ENCODE measurements at regions not wholly inside any gene's neighbourhood (a gene's known extent, or its start where the extent isn't known, plus 50 kb on each side); places are given as distances from the start of the nearest gene placed in this dataset.
A peak's percentile ranks its signal among the peaks of the same experiment; 100 is the strongest.

DNA sequence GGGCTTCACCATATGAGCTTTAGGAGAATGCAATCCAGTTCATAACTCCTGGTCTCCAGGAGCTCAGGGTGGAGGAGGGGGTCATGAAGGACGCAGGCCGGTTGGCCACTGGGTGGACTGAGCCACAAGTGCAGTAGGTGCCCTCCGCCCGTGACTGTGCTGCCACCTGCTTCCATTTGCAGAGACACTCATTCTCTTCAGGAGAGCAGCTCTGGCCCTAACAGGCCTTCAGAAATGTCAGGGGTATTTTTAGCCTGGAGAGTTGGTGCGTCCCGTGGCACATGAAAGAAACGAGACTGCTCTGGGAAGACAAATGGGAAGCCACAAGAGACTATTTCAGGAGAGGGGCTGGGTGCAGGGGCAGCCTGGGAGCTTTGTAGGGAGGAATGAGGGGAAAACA is 74.6 kb upstream of the MYL2 start:
- Histone ChIP-seq H3K9me3 (peaks cover 0 to 34% (median 18%) of the 10 kb centered on the region in 12 donors), H3K4me3 (no peak overlapping the region), H3K27me3 (peaks cover 0 to 2% (median 0%) of the 10 kb centered on the region in 9 donors), H3K27ac (peak overlapping the region in 9 of 12 donors; percentile 52 to 85 (median 77)), H3K4me1 (peaks cover 0 to 11% (median 0%) of the 10 kb centered on the region in 12 donors), H3K36me3 (no peaks in the 10 kb centered on the region)
- 39 to 56% (median 46%) methylated on average over 6 to 7 of the region's 7 CpGs for WGBS, 4 donors
- TF ChIP-seq, protein P1, sequence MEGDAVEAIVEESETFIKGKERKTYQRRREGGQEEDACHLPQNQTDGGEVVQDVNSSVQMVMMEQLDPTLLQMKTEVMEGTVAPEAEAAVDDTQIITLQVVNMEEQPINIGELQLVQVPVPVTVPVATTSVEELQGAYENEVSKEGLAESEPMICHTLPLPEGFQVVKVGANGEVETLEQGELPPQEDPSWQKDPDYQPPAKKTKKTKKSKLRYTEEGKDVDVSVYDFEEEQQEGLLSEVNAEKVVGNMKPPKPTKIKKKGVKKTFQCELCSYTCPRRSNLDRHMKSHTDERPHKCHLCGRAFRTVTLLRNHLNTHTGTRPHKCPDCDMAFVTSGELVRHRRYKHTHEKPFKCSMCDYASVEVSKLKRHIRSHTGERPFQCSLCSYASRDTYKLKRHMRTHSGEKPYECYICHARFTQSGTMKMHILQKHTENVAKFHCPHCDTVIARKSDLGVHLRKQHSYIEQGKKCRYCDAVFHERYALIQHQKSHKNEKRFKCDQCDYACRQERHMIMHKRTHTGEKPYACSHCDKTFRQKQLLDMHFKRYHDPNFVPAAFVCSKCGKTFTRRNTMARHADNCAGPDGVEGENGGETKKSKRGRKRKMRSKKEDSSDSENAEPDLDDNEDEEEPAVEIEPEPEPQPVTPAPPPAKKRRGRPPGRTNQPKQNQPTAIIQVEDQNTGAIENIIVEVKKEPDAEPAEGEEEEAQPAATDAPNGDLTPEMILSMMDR (IDR thresholded peaks at IDR 0.05) = peak in 4 of 12 donors; percentile 16 to 43 (median 31)
- TF ChIP-seq POLR2A (IDR thresholded peaks at IDR 0.05) = no peak
- peak; percentile 82 to 98 (median 96) for ATAC-seq
- DNase-seq = peak in 4 of 5 donors; percentile 44 to 75 (median 66)
- intact Hi-C loops (cut with DNase I) = loop anchor here in 2 of 10 donors (5.0 to 10.0 kb wide), 2 partner anchors 58 to 60 kb away; no protein-coding TSS in a partner anchor

DNA sequence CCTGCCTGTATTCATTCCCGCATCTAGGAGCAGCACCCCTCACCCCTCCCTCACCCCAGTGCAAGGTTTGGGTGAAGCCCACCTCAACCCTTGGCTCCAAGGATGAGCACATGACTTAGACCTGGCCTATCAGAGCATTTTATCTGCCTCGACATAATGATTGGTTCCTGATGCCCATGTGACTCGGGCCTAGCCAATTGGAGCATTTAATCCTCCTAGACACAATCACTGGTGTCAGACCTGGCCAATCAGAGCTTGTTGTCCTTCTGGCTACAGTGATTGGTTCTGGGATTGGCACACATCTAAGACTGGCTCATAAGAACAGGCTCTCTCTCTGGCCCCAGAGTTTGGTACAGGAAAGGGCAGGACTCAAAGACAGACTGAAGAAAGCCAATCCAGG is 73.1 kb upstream of the MYL2 start:
- intact Hi-C loops (cut with DNase I) = loop anchor here in 3 of 10 donors (5.0 to 10.0 kb wide), 2 partner anchors 56 to 59 kb away; no protein-coding TSS in a partner anchor
- peaks cover 0 to 2% (median 0%) of the 10 kb centered on the region in 9 donors for H3K27me3 ChIP-seq
- no peak overlapping the region for H3K27ac ChIP-seq
- no peaks in the 10 kb centered on the region for H3K36me3 ChIP-seq
- WGBS, 4 donors = 76 to 89% (median 84%) methylated on average over 2 to 3 of the region's 3 CpGs
- H3K9me3 ChIP-seq = peaks cover 0 to 18% (median 8%) of the 10 kb centered on the region in 12 donors
- H3K4me3 ChIP-seq = no peak overlapping the region
- DNase-seq = no peak
- TF ChIP-seq POLR2A (IDR thresholded peaks at IDR 0.05) = no peak
- TF ChIP-seq, protein P1 (IDR thresholded peaks at IDR 0.05) = no peak
- peaks cover 0 to 11% (median 0%) of the 10 kb centered on the region in 12 donors for H3K4me1 ChIP-seq
- ATAC-seq = no peak

DNA sequence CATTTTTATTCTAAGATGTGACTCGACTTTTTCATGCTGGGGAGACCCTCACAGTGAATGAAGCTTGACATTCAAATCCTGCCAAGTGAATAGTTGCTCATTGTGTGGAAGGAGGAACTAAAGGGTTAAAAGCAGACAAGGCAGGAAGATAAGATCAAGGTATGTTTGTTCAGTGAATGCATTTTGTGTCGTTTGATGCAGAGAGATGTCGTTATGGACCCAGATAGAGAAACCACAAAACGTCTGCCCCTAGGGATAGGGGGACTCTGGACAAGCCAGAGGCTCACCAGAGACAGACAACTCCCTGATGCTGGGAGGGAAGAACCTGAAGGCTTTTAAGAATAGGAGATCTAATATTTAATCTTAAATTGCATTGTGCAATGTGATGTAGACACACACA is 72.5 kb upstream of the MYL2 start:
- DNase-seq (no peak), ATAC-seq (no peak)
- Histone ChIP-seq H3K4me3 (no peak overlapping the region), H3K27me3 (peaks cover 0 to 2% (median 0%) of the 10 kb centered on the region in 9 donors), H3K9me3 (peaks cover 0 to 13% (median 2%) of the 10 kb centered on the region in 12 donors), H3K4me1 (peaks cover 0 to 11% (median 0%) of the 10 kb centered on the region in 12 donors), H3K27ac (no peak overlapping the region), H3K36me3 (no peaks in the 10 kb centered on the region)
- no peak for TF ChIP-seq POLR2A (IDR thresholded peaks at IDR 0.05)
- TF ChIP-seq, protein P1 (IDR thresholded peaks at IDR 0.05) = no peak
- WGBS, 4 donors = 34 to 39% (median 36%) methylated on average over 4 of the region's 4 CpGs
- intact Hi-C loops (cut with DNase I) = loop anchor here in 3 of 10 donors (5.0 to 10.0 kb wide), 2 partner anchors 56 to 58 kb away; no protein-coding TSS in a partner anchor

DNA sequence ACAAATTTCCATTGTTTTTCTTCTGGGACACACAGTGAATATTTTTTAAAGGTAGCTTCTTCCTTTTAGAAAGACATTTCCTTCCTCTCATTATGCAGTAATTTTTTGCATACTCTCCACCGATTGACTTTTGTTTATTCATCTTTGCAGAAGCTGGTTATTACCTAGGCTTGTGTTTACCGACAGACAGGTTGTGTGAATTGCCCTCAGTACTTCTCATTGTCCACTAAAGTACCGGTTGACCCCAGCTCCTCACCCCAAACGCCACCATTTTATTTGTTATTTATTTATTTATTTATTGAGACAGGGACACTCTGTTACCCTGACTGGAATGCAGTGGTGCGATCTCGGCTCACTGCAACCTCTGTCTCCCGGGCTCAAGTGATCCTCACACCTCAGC is 63.4 kb upstream of the MYL2 start:
- TF ChIP-seq POLR2A (IDR thresholded peaks at IDR 0.05) = no peak
- TF ChIP-seq, protein P1 (IDR thresholded peaks at IDR 0.05) = no peak
- peaks cover 0 to 4% (median 0%) of the 10 kb centered on the region in 9 donors for H3K27me3 ChIP-seq
- no peak for DNase-seq
- H3K9me3 ChIP-seq = no peaks in the 10 kb centered on the region
- no peak for ATAC-seq
- intact Hi-C loops (cut with DNase I) = no loop called here
- no peaks in the 10 kb centered on the region for H3K36me3 ChIP-seq
- no peak overlapping the region for H3K27ac ChIP-seq
- no peak overlapping the region for H3K4me3 ChIP-seq
- 79 to 82% (median 79%) methylated on average over 7 of the region's 7 CpGs for WGBS, 4 donors
- no peaks in the 10 kb centered on the region for H3K4me1 ChIP-seq

Data from heart left ventricle (tissue), 16 donors.